ENCODE measurements at regions not wholly inside any gene's neighbourhood (a gene's known extent, or its start where the extent isn't known, plus 50 kb on each side); places are given as distances from the start of the nearest gene placed in this dataset.

- TF ChIP-seq POLR2A (IDR thresholded peaks at IDR 0.05; ENCODE audit: low read depth, low read length) (no peak), CTCF (IDR thresholded peaks at IDR 0.05; ENCODE audit: extremely low read depth in 1 of 2, insufficient read depth in 1 of 2, low read depth in 1 of 2, low read length in 2 of 2) (no peak), POLR2AphosphoS5 (IDR thresholded peaks at IDR 0.05; ENCODE audit: insufficient read depth, low read depth, low read length) (no peak), MYC (IDR thresholded peaks at IDR 0.05; ENCODE audit: low read depth, low read length) (no peak)
Measured at GRCh38 chr6:114714836-114715507, 372.1 kb upstream of the HS3ST5 start.
